ENCODE measurements at regions not wholly inside any gene's neighbourhood (a gene's known extent, or its start where the extent isn't known, plus 50 kb on each side); places are given as distances from the start of the nearest gene placed in this dataset.

DNA sequence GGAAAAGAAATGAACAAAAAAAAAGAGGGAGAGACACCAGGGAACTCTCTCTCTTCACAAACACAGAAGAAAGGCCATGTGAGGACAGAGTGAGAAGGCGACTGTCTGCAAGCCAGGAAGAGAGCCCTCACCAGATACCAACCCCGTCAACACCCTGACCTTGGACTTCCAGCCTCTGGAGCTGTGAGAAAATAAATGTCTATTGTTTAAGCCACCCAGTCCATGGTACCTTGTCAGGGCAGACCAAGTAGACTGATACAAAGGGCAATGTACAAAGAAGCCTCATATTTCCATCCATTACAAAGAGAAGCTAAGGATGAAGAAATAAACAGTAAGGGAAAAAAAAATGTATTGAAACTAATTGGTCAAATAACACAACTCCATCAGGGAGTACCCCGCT, 146.6 kb downstream of the ZNF281 start (continued):
- no peak for TF ChIP-seq ISX (CRISPR knock-in tag; conservative IDR thresholded peaks at IDR 0.05)
- TF ChIP-seq, protein P1, sequence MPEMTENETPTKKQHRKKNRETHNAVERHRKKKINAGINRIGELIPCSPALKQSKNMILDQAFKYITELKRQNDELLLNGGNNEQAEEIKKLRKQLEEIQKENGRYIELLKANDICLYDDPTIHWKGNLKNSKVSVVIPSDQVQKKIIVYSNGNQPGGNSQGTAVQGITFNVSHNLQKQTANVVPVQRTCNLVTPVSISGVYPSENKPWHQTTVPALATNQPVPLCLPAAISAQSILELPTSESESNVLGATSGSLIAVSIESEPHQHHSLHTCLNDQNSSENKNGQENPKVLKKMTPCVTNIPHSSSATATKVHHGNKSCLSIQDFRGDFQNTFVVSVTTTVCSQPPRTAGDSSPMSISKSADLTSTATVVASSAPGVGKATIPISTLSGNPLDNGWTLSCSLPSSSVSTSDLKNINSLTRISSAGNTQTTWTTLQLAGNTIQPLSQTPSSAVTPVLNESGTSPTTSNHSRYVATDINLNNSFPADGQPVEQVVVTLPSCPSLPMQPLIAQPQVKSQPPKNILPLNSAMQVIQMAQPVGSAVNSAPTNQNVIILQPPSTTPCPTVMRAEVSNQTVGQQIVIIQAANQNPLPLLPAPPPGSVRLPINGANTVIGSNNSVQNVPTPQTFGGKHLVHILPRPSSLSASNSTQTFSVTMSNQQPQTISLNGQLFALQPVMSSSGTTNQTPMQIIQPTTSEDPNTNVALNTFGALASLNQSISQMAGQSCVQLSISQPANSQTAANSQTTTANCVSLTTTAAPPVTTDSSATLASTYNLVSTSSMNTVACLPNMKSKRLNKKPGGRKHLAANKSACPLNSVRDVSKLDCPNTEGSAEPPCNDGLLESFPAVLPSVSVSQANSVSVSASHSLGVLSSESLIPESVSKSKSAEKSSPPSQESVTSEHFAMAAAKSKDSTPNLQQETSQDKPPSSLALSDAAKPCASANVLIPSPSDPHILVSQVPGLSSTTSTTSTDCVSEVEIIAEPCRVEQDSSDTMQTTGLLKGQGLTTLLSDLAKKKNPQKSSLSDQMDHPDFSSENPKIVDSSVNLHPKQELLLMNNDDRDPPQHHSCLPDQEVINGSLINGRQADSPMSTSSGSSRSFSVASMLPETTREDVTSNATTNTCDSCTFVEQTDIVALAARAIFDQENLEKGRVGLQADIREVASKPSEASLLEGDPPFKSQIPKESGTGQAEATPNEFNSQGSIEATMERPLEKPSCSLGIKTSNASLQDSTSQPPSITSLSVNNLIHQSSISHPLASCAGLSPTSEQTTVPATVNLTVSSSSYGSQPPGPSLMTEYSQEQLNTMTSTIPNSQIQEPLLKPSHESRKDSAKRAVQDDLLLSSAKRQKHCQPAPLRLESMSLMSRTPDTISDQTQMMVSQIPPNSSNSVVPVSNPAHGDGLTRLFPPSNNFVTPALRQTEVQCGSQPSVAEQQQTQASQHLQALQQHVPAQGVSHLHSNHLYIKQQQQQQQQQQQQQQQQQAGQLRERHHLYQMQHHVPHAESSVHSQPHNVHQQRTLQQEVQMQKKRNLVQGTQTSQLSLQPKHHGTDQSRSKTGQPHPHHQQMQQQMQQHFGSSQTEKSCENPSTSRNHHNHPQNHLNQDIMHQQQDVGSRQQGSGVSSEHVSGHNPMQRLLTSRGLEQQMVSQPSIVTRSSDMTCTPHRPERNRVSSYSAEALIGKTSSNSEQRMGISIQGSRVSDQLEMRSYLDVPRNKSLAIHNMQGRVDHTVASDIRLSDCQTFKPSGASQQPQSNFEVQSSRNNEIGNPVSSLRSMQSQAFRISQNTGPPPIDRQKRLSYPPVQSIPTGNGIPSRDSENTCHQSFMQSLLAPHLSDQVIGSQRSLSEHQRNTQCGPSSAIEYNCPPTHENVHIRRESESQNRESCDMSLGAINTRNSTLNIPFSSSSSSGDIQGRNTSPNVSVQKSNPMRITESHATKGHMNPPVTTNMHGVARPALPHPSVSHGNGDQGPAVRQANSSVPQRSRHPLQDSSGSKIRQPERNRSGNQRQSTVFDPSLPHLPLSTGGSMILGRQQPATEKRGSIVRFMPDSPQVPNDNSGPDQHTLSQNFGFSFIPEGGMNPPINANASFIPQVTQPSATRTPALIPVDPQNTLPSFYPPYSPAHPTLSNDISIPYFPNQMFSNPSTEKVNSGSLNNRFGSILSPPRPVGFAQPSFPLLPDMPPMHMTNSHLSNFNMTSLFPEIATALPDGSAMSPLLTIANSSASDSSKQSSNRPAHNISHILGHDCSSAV (CRISPR knock-in tag; IDR thresholded peaks at IDR 0.05; ENCODE audit: borderline replicate concordance) = no peak
- TF ChIP-seq ZNF264 (CRISPR knock-in tag; IDR thresholded peaks at IDR 0.05) = peak; percentile 94; the same call in 1 of the 2 replicates
- TF ChIP-seq NFE2 (CRISPR knock-in tag; IDR thresholded peaks at IDR 0.05) = no peak
- TF ChIP-seq HDAC1 (CRISPR knock-in tag; IDR thresholded peaks at IDR 0.05) = peak; percentile 64
- 0 out of 2 replicates have a peak, but pooled peaks have one; percentile 56 for TF ChIP-seq KMT2B (CRISPR knock-in tag; IDR thresholded peaks at IDR 0.05)
- peak; percentile 85 for TF ChIP-seq FOXA3 (CRISPR knock-in tag; IDR thresholded peaks at IDR 0.05)
- TF ChIP-seq ZNF253 (CRISPR knock-in tag; IDR thresholded peaks at IDR 0.05; ENCODE audit: borderline replicate concordance) = no peak
- 0 out of 2 replicates have a peak, but pooled peaks have one; percentile 35 for TF ChIP-seq REPIN1 (CRISPR knock-in tag; IDR thresholded peaks at IDR 0.05; ENCODE audit: borderline replicate concordance, low read depth)
- peak; percentile 74; the same call in 1 of the 2 replicates for TF ChIP-seq FOXK1 (CRISPR knock-in tag; IDR thresholded peaks at IDR 0.05; ENCODE audit: borderline replicate concordance, low read depth)
- TF ChIP-seq ZNF644 (CRISPR knock-in tag; IDR thresholded peaks at IDR 0.05; ENCODE audit: low read depth) = peak; percentile 97
- peak; percentile 81; the same call in 1 of the 2 replicates for TF ChIP-seq FOXJ3 (CRISPR knock-in tag; IDR thresholded peaks at IDR 0.05; ENCODE audit: borderline replicate concordance)
- peak; percentile 14; the same call in 1 of the 2 replicates for TF ChIP-seq PHF21A (CRISPR knock-in tag; IDR thresholded peaks at IDR 0.05)
- no peak for TF ChIP-seq ZNF513 (CRISPR knock-in tag; conservative IDR thresholded peaks at IDR 0.05)
- TF ChIP-seq KDM6A (CRISPR knock-in tag; IDR thresholded peaks at IDR 0.05; ENCODE audit: low read depth) = peak; percentile 78
- no peak for TF ChIP-seq PAF1 (CRISPR knock-in tag; IDR thresholded peaks at IDR 0.05)
- 0 out of 2 replicates have a peak, but pooled peaks have one; percentile 20 for TF ChIP-seq ZNF205 (CRISPR knock-in tag; IDR thresholded peaks at IDR 0.05)
- TF ChIP-seq CREB1 (IDR thresholded peaks at IDR 0.05) = no peak
- peak; percentile 38; the same call in 1 of the 2 replicates for TF ChIP-seq CREB1 (CRISPR knock-in tag; IDR thresholded peaks at IDR 0.05)
- TF ChIP-seq ZNF703 (CRISPR knock-in tag; IDR thresholded peaks at IDR 0.05; ENCODE audit: borderline replicate concordance) = no peak
- peak; percentile 36; the same call in 1 of the 2 replicates for TF ChIP-seq GATA4 (IDR thresholded peaks at IDR 0.05; ENCODE audit: borderline replicate concordance, low read depth)
- TF ChIP-seq KDM1A (CRISPR knock-in tag; IDR thresholded peaks at IDR 0.05) = peak; percentile 68; the same call in 1 of the 2 replicates
- no peak for TF ChIP-seq ZFP36 (IDR thresholded peaks at IDR 0.05; ENCODE audit: borderline replicate concordance, low read depth, low read length, partially characterized antibody)

Data from HepG2 (cell line).